HFFc6 (cell line): ENCODE measurements at regions not wholly inside any gene's neighbourhood (a gene's known extent, or its start where the extent isn't known, plus 50 kb on each side); places are given as distances from the start of the nearest gene placed in this dataset.

ENCODE experiments used
- DNase-seq: peaks from one replicate; pipeline ENCODE4 v3.0.0-alpha.2; 2018
- H3K27ac Mint-ChIP-seq: 2 replicates; pipeline ENCODE4 v1.8.0; 2020; ENCODE audit warnings: mild to moderate bottlenecking, mixed read lengths
- H3K27me3 Mint-ChIP-seq: 2 replicates; pipeline ENCODE4 v1.8.0; 2021; ENCODE audit warnings: mild to moderate bottlenecking, moderate library complexity, mixed read lengths; ENCODE audit not compliant: insufficient read depth
- H3K36me3 Mint-ChIP-seq: 2 replicates; pipeline ENCODE4 v1.8.0; 2021; ENCODE audit warnings: low read depth, mixed read lengths
- H3K4me1 Mint-ChIP-seq: 2 replicates; pipeline ENCODE4 v1.8.0; 2020; ENCODE audit warnings: low read depth, mixed read lengths
- H3K4me3 Mint-ChIP-seq: 2 replicates; pipeline ENCODE4 v1.8.0; 2020; ENCODE audit warnings: mild to moderate bottlenecking, moderate library complexity, mixed read lengths
- H3K9me3 Mint-ChIP-seq: 2 replicates; pipeline ENCODE4 v1.8.0; 2020; ENCODE audit warnings: mild to moderate bottlenecking, mixed read lengths
- TF ChIP-seq, protein P1 (sequence below): fragments of 200-600 bp; sonication (generic); IDR thresholded peaks from 2 replicates; pipeline ENCODE4 v1.5.0; 2021; ENCODE audit warnings: antibody characterized with exemption, mild to moderate bottlenecking

DNA sequence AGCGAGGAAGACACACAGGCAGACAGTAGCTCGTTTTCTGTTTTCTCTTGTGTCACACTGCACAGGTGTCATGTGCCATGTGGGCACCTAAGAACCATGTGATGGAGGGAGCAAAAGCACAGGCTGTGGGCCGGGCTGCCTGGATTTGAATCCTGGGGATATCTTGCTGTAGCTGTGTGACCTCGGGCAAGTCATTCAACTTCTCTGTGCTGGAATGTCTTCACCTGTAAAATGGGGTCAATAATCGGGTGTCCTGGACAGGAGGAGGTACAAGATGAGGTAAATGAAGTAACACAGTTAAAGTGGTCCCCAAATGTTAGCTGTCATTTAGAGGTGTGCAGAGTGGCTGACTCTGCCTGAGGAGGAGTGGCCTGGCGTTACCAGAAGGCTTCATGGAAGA lies 246.9 kb downstream of the RPS24 start:
- Mint-ChIP-seq H3K27ac (no peak overlapping the region), H3K4me3 (no peak overlapping the region), H3K36me3 (no peaks in the 10 kb centered on the region), H3K4me1 (peaks cover 20% of the 10 kb centered on the region), H3K9me3 (no peaks in the 10 kb centered on the region), H3K27me3 (no peaks in the 10 kb centered on the region; the same call in 1 of the 2 replicates)
- no peak for DNase-seq
- TF ChIP-seq, protein P1, sequence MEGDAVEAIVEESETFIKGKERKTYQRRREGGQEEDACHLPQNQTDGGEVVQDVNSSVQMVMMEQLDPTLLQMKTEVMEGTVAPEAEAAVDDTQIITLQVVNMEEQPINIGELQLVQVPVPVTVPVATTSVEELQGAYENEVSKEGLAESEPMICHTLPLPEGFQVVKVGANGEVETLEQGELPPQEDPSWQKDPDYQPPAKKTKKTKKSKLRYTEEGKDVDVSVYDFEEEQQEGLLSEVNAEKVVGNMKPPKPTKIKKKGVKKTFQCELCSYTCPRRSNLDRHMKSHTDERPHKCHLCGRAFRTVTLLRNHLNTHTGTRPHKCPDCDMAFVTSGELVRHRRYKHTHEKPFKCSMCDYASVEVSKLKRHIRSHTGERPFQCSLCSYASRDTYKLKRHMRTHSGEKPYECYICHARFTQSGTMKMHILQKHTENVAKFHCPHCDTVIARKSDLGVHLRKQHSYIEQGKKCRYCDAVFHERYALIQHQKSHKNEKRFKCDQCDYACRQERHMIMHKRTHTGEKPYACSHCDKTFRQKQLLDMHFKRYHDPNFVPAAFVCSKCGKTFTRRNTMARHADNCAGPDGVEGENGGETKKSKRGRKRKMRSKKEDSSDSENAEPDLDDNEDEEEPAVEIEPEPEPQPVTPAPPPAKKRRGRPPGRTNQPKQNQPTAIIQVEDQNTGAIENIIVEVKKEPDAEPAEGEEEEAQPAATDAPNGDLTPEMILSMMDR = no peak

DNA sequence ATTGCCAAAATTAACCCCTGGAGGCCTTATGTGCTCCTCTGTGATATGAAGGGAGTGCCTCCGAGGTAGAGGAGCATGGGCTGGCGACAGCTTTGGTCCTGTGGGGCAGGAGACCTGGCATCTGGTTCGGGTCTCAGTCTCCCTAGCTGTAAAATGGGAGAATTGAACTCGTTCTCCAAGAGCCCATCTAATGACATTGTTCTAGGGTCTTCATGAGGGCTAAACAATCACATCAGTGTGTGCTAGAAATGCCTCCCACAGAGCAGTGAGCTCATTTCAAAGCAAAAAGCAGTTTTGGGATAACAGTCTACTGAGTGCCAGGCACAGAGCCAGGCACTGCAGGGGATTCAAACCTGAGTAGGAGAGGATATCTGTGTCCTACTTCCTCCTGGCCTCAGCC lies 248.0 kb downstream of the RPS24 start:
- Mint-ChIP-seq H3K36me3 (no peaks in the 10 kb centered on the region), H3K4me3 (no peak overlapping the region), H3K9me3 (no peaks in the 10 kb centered on the region), H3K4me1 (peaks cover 18% of the 10 kb centered on the region), H3K27me3 (no peaks in the 10 kb centered on the region; the same call in 1 of the 2 replicates), H3K27ac (no peak overlapping the region)
- TF ChIP-seq, protein P1 = no peak
- DNase-seq = no peak

DNA sequence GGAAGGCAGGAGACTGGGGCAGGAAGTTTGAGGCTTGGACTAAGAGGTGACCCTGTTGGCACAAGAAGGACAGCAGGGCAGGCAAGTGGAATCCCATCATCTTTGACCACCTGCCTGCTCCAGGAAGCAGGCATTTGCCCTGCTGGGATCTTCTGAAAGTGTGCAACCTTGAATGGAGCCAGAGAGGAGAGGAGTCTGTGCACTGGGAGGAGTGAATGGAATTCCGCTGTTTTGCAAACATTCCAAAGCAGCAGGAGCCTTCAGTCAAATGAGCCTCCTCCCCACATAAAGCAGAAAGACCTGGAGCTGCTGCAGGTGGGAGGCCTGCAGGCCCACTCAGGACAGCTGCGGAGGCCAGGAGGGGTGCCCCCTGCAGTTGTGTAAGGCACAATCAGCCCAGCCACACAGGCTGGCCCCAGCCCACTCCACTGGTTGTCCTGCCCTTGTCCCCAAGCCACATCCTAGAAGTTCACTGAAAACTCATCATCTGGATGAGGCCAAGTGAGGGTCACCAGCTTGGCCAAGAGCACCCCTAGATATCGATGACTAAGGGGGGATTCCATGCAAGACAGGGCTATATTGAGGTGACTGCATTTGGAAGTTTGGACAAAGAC lies 249.5 kb downstream of the RPS24 start:
- Mint-ChIP-seq H3K27ac (no peak overlapping the region), H3K27me3 (peaks cover 1% of the 10 kb centered on the region; the same call in 1 of the 2 replicates), H3K4me3 (no peak overlapping the region), H3K36me3 (no peaks in the 10 kb centered on the region), H3K9me3 (no peaks in the 10 kb centered on the region), H3K4me1 (peaks cover 8% of the 10 kb centered on the region)
- TF ChIP-seq, protein P1 = no peak
- DNase-seq = no peak

DNA sequence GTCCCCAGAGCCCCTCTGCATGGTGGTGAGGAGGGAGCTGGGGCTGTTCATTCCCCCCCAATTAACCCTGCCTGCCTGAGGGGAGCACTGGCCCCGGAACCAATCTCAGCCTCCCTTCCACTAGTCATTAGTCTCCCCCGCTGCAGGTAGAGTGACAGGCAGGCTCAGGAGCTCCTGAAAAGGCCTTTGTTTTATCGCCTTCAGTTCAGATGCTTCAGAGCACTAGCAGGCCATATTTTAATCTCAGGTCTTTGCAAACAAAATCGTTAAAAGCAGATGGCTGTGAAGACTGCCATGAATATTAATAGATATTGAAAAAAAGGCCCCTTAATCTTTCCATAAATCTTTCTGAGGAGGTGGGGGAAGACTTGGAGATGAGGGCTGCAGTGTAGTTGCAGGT lies 250.7 kb downstream of the RPS24 start:
- no peak overlapping the region for H3K27ac Mint-ChIP-seq
- no peak overlapping the region for H3K4me3 Mint-ChIP-seq
- peaks cover 1% of the 10 kb centered on the region for H3K27me3 Mint-ChIP-seq
- TF ChIP-seq, protein P1 = no peak
- H3K9me3 Mint-ChIP-seq = no peaks in the 10 kb centered on the region
- H3K4me1 Mint-ChIP-seq = no peaks in the 10 kb centered on the region; the same call in 1 of the 2 replicates
- no peak for DNase-seq
- no peaks in the 10 kb centered on the region for H3K36me3 Mint-ChIP-seq

DNA sequence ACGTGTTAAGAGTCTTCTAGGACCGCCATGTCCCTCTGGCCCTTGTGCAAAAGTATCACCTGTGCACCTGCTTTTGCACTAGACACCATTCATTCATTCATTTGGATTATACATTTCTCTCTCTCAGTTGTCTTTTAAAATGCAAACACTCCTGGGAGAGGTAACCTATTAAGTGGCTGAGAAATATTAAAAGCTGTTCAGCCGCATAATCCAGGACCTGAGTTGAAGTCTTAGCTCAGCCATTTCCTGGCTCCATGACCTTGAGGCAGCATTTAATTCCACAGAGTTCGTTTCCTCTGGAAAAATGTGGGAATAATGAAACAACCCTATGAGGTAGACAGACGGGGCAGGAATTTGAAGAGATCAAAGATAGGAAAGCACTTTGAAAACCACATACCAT lies 251.6 kb downstream of the RPS24 start:
- Mint-ChIP-seq H3K27me3 (peaks cover 5% of the 10 kb centered on the region), H3K4me1 (peaks cover 8% of the 10 kb centered on the region), H3K4me3 (no peak overlapping the region), H3K36me3 (no peaks in the 10 kb centered on the region), H3K27ac (no peak overlapping the region), H3K9me3 (no peaks in the 10 kb centered on the region)
- no peak for DNase-seq
- TF ChIP-seq, protein P1 = no peak

DNA sequence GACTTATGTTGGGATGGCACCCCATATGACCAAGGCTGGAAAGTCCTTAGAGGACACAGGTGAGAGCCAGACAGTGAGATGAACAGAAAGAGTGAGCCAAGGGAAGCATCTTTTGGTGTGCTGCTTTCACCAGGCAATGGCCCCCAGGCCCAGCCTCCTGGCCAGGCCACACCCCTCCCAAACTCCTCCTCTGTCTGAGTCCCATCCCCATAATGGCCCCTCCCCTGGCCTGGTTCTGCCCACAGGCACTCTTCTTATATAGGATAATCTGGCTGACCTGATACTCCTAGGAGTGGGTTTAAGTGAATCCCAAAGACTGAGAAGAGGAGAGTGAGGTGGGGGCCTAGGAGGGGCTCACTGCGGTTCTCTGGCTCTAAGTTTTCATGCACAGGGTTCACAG lies 252.5 kb downstream of the RPS24 start:
- H3K27ac Mint-ChIP-seq = no peak overlapping the region
- TF ChIP-seq, protein P1 = no peak

More for the DNA sequence above, 252.5 kb downstream of the RPS24 start:
- DNase-seq = no peak
- H3K27me3 Mint-ChIP-seq = peaks cover 5% of the 10 kb centered on the region
- H3K36me3 Mint-ChIP-seq = no peaks in the 10 kb centered on the region
- no peak overlapping the region for H3K4me3 Mint-ChIP-seq
- no peaks in the 10 kb centered on the region for H3K9me3 Mint-ChIP-seq
- H3K4me1 Mint-ChIP-seq = peaks cover 8% of the 10 kb centered on the region
